ENCODE measurements at regions not wholly inside any gene's neighbourhood (a gene's known extent, or its start where the extent isn't known, plus 50 kb on each side); places are given as distances from the start of the nearest gene placed in this dataset.

DNA sequence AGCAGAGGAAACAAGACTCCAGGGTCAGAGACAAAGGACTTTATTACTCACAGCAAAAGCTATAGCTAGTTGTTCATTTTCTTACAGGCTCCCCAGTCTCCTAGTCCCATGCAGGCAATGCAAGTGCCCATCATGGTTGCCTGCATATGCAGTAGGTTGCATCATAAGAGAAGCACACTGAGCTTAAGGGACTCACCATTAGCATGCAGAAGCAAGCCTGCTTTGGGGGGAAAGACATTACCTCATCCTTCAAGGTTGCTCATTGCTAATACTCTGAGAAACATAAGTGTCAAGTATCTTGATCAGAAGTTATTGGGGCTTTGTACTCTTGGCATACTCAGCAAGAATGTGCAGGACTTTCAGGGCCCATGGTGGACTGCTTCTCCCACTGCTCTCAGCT, 114.6 kb upstream of the CCDC68 start:
- Histone ChIP-seq H3K4me3 (ENCODE audit: low read length) (no peak overlapping the region), H3K27me3 (ENCODE audit: insufficient read depth, low read length) (no peaks in the 10 kb centered on the region), H3K4me1 (ENCODE audit: insufficient read depth, low read length) (no peaks in the 10 kb centered on the region), H3K9ac (ENCODE audit: low read depth, low read length) (no peak overlapping the region), H3K27ac (ENCODE audit: low read depth, low read length) (no peak overlapping the region), H3K36me3 (ENCODE audit: insufficient read depth, low read length) (no peaks in the 10 kb centered on the region), H3K9me3 (ENCODE audit: insufficient read depth, low read depth, low read length) (no peaks in the 10 kb centered on the region)

DNA sequence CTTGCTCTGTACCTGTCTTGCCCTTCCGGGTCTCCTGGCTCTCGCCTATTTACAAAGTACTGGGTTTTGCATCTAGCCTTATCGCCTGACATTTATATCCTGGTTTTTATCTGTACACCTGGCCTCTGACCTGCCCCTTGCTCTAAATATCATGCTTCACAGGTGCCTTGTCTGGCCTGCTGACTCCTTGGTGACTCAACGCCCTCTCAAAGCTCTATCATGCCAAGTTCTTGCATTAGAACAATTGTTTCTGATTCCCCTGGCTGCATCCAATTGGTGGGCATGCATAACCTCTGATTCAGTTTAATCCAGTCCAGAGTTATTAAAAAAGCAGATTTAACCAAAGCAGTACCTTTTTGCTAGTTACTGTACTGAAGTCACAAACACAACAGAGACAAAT, 113.9 kb upstream of the CCDC68 start:
- no peak overlapping the region for H3K9ac ChIP-seq (ENCODE audit: low read depth, low read length)
- H3K4me1 ChIP-seq (ENCODE audit: insufficient read depth, low read length), result no peaks in the 10 kb centered on the region
- H3K27me3 ChIP-seq (ENCODE audit: insufficient read depth, low read length), result no peaks in the 10 kb centered on the region
- no peak overlapping the region for H3K27ac ChIP-seq (ENCODE audit: low read depth, low read length)
- no peak overlapping the region for H3K4me3 ChIP-seq (ENCODE audit: low read length)
- WGBS, result 94% methylated on average over 4 of the region's 4 CpGs
- H3K36me3 ChIP-seq (ENCODE audit: insufficient read depth, low read length), result no peaks in the 10 kb centered on the region
- no peaks in the 10 kb centered on the region for H3K9me3 ChIP-seq (ENCODE audit: insufficient read depth, low read depth, low read length)

DNA sequence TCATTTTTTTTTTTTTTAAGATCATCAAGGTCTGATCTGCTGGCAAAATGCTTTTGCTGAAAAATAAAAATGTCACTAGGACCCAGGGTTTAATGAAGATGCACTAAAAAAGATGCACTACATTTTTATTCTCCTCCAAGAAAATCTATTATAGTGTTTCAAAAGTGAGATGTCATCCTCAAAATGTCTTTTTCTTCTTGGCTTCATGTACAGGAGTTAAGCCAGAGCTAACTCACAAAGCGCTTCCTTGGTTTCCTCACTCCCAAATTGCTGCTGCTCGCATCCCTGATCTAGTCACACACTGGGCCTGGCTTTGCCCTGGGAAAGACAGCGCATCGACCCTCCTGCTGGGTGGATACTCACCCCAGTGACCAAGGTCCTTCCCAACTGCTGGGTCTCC, 113.4 kb upstream of the CCDC68 start:
- Histone ChIP-seq H3K9ac (ENCODE audit: low read depth, low read length) (no peak overlapping the region), H3K27ac (ENCODE audit: low read depth, low read length) (no peak overlapping the region), H3K4me3 (ENCODE audit: low read length) (no peak overlapping the region), H3K4me1 (ENCODE audit: insufficient read depth, low read length) (no peaks in the 10 kb centered on the region), H3K27me3 (ENCODE audit: insufficient read depth, low read length) (no peaks in the 10 kb centered on the region), H3K9me3 (ENCODE audit: insufficient read depth, low read depth, low read length) (no peaks in the 10 kb centered on the region), H3K36me3 (ENCODE audit: insufficient read depth, low read length) (no peaks in the 10 kb centered on the region)
- 89% methylated on average over 4 of the region's 4 CpGs for WGBS

DNA sequence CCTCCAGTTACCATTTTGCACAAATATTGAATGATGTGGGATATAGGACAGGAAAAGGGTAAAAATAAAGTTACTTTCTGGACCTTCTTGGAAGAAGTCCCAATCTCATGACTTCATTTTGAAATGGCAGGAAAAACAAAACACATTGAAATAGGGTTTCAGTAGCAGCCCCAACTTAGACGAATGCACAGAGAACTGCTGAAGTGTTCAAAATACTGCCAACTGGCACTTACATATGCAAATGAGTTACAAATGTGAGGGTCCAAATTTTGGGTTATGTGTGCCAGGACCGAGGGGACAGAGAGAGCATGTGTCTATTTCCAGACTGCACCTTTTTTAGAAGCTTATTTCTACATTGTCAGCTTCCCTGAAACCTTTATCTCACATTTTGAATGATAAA, 112.9 kb upstream of the CCDC68 start:
- Histone ChIP-seq H3K9ac (ENCODE audit: low read depth, low read length) (no peak overlapping the region), H3K36me3 (ENCODE audit: insufficient read depth, low read length) (no peaks in the 10 kb centered on the region), H3K9me3 (ENCODE audit: insufficient read depth, low read depth, low read length) (no peaks in the 10 kb centered on the region), H3K27me3 (ENCODE audit: insufficient read depth, low read length) (no peaks in the 10 kb centered on the region), H3K4me3 (ENCODE audit: low read length) (no peak overlapping the region), H3K27ac (ENCODE audit: low read depth, low read length) (no peak overlapping the region), H3K4me1 (ENCODE audit: insufficient read depth, low read length) (no peaks in the 10 kb centered on the region)
- WGBS, result 93% methylated on average over 2 of the region's 2 CpGs

DNA sequence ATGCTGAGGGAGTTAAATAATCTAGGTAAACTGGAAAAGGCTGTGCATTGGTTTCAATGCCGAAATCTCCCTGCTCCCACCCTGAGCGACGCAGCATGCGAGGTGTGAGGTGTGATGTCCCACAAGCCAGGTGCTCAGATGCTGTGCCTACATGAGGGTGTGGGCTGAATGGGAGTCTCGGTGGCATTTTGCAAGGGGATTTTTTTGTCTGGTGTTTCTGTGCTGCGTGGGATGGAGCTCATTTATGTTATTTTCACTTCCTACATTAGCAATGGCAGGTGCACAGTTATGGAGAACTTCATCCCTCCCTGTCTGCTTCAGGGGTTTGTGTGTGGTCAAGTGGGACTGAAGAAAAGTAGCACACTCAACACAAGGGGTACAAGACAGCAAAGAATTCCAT, 110.2 kb upstream of the CCDC68 start:
- Histone ChIP-seq H3K27me3 (ENCODE audit: insufficient read depth, low read length) (no peaks in the 10 kb centered on the region), H3K4me3 (ENCODE audit: low read length) (no peak overlapping the region), H3K36me3 (ENCODE audit: insufficient read depth, low read length) (no peaks in the 10 kb centered on the region), H3K9ac (ENCODE audit: low read depth, low read length) (no peak overlapping the region), H3K4me1 (ENCODE audit: insufficient read depth, low read length) (no peaks in the 10 kb centered on the region), H3K27ac (ENCODE audit: low read depth, low read length) (no peak overlapping the region), H3K9me3 (ENCODE audit: insufficient read depth, low read depth, low read length) (no peaks in the 10 kb centered on the region)
- WGBS, result 95% methylated on average over 5 of the region's 6 CpGs

DNA sequence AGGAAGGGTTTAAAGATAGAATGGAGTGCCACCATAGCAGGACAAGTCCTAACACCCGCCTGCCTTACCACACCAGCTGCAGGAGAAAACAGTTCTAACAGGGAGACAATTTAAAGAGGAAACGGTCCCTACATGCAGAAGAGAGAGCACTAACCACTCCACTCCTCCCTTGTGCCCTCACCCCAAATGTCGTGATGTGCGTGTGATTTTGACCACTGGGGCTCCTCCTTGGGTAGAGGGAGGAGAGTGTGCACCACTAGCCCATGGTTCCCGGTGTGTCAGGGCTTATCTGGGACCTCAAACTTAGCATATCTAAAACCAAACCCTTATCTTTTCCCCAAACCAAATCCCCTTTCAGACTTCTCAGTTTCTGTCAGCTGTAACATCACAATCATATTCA, 105.5 kb upstream of the CCDC68 start:
- no peak overlapping the region for H3K4me3 ChIP-seq (ENCODE audit: low read length)
- H3K4me1 ChIP-seq (ENCODE audit: insufficient read depth, low read length), result no peaks in the 10 kb centered on the region
- H3K9ac ChIP-seq (ENCODE audit: low read depth, low read length), result no peak overlapping the region
- H3K36me3 ChIP-seq (ENCODE audit: insufficient read depth, low read length), result no peaks in the 10 kb centered on the region
- H3K27ac ChIP-seq (ENCODE audit: low read depth, low read length), result no peak overlapping the region
- WGBS, result 91% methylated on average over 5 of the region's 5 CpGs
- no peaks in the 10 kb centered on the region for H3K27me3 ChIP-seq (ENCODE audit: insufficient read depth, low read length)
- H3K9me3 ChIP-seq (ENCODE audit: insufficient read depth, low read depth, low read length), result no peaks in the 10 kb centered on the region

DNA sequence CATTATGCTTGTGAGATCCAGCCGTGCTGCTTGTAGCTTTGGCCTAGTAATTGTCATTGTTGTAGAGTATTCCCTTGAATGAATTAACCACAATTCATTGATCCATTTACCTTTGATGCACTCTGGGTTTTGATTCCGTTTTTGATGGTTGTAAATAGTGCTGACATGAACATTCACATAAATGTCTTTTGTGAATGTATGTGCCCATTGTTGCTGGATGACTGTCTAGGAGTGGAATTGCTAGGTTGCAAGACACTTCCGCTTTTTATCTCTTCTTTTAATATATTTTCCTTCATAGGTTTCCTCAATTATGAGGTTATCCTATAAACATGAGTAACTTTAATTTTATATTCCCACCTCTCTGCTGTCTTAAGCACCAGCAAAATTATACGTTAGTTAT, 104.8 kb upstream of the CCDC68 start:
- H3K27ac ChIP-seq (ENCODE audit: low read depth, low read length), result no peak overlapping the region
- no peaks in the 10 kb centered on the region for H3K27me3 ChIP-seq (ENCODE audit: insufficient read depth, low read length)
- no peak overlapping the region for H3K9ac ChIP-seq (ENCODE audit: low read depth, low read length)
- H3K36me3 ChIP-seq (ENCODE audit: insufficient read depth, low read length), result no peaks in the 10 kb centered on the region
- 92% methylated on average over 3 of the region's 4 CpGs for WGBS
- H3K4me1 ChIP-seq (ENCODE audit: insufficient read depth, low read length), result no peaks in the 10 kb centered on the region
- H3K4me3 ChIP-seq (ENCODE audit: low read length), result no peak overlapping the region
- H3K9me3 ChIP-seq (ENCODE audit: insufficient read depth, low read depth, low read length), result no peaks in the 10 kb centered on the region

DNA sequence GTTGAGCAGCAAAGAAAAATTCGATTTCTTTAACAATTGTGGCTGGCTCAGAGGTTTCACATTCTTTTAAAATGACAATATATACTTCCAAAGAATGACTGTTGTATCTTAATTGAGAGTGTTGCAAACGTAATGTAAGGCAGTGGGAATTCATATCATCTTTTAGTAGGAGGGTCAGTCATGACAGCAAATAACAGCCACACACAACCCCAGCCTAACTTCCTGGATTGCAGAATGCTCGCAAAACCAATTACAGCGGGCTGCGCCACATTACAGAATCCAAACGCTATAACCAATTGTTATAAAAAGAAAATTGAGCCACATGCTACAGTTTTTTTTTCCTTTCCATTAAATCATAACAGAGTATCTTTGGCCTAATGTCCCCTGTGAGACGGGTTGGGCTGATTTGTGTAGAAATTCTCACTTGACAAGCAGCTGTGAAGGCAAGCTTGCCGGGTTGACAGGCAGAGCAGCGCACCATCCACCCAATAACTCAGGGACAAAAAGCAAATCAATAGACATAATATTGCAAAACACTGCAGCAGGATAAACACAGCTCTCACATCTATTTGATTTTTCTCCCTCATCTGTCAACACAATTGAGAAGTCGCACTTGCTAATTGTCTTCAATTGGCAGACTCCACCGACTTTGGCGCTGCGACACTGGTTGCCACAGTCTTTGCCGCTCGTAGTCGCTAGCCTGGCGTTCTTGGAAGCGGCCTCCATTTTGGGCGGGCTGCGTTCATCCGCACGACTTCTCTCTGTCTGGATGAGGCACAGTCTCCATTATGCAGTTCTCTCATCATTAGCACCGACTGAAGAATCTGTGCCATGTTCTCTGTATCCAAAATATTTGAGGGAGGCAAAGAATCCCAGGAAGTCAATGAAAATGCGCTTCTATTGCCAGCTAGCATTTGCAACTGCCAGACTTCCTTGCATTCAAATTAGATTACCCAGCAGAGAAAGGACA, 95.0 kb upstream of the CCDC68 start:
- Histone ChIP-seq H3K27me3 (ENCODE audit: insufficient read depth, low read length) (no peaks in the 10 kb centered on the region), H3K27ac (ENCODE audit: low read depth, low read length) (no peak overlapping the region), H3K36me3 (ENCODE audit: insufficient read depth, low read length) (no peaks in the 10 kb centered on the region), H3K9ac (ENCODE audit: low read depth, low read length) (no peak overlapping the region), H3K4me1 (ENCODE audit: insufficient read depth, low read length) (peaks cover 5% of the 10 kb centered on the region; the same call in 1 of the 2 replicates), H3K4me3 (ENCODE audit: low read length) (no peak overlapping the region), H3K9me3 (ENCODE audit: insufficient read depth, low read depth, low read length) (no peaks in the 10 kb centered on the region)
- 95% methylated on average over 23 of the region's 24 CpGs for WGBS

DNA sequence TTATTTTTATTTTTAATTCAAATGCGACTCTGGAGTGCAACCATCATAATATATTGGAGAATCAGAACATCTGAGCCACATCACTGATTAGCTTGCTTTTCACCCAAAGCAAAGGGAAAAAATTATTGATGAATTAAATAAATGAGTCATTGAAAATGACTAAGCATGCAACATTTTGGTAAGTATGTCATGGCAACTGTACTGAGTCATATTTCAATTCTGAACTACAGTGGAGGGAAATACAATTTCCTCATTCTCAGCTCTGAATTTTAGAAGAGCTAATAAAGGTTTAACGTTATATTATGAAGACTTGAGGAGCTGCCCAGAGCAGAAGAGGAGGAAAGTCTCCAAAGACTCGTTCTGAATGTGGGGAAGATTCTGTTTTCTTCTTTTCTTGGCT, 89.6 kb upstream of the CCDC68 start:
- H3K27me3 ChIP-seq (ENCODE audit: insufficient read depth, low read length), result no peaks in the 10 kb centered on the region
- no peak overlapping the region for H3K4me3 ChIP-seq (ENCODE audit: low read length)
- 95% methylated on average over 3 of the region's 3 CpGs for WGBS
- H3K9me3 ChIP-seq (ENCODE audit: insufficient read depth, low read depth, low read length), result no peaks in the 10 kb centered on the region
- no peak overlapping the region for H3K9ac ChIP-seq (ENCODE audit: low read depth, low read length)
- no peaks in the 10 kb centered on the region for H3K36me3 ChIP-seq (ENCODE audit: insufficient read depth, low read length)
- H3K4me1 ChIP-seq (ENCODE audit: insufficient read depth, low read length), result peaks cover 3% of the 10 kb centered on the region; the same call in 1 of the 2 replicates
- no peak overlapping the region for H3K27ac ChIP-seq (ENCODE audit: low read depth, low read length)

DNA sequence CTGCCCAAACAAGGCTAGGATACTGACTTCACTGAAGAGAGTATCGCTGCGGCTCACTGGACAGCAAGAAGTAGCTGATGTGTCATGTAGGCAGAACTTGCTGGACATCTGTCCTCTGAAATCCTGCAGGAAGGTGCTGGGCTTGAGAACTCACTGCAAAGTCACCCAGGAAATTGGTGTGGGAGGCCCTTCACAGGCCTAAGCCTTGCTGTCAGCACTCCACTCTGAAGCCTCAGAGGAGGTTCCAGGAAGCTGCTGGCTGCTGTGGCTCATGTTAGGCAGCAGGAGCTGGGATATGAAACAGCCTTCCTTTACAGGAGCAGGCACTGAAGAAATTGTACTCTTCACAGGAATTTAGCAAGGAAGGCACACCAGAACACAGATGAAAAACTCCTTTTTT, 88.3 kb upstream of the CCDC68 start:
- Histone ChIP-seq H3K27ac (ENCODE audit: low read depth, low read length) (no peak overlapping the region), H3K4me3 (ENCODE audit: low read length) (no peak overlapping the region), H3K36me3 (ENCODE audit: insufficient read depth, low read length) (no peaks in the 10 kb centered on the region), H3K9me3 (ENCODE audit: insufficient read depth, low read depth, low read length) (no peaks in the 10 kb centered on the region), H3K4me1 (ENCODE audit: insufficient read depth, low read length) (no peaks in the 10 kb centered on the region; the same call in 1 of the 2 replicates), H3K9ac (ENCODE audit: low read depth, low read length) (no peak overlapping the region), H3K27me3 (ENCODE audit: insufficient read depth, low read length) (no peaks in the 10 kb centered on the region)
- over 99% methylated on average over 2 of the region's 2 CpGs for WGBS

DNA sequence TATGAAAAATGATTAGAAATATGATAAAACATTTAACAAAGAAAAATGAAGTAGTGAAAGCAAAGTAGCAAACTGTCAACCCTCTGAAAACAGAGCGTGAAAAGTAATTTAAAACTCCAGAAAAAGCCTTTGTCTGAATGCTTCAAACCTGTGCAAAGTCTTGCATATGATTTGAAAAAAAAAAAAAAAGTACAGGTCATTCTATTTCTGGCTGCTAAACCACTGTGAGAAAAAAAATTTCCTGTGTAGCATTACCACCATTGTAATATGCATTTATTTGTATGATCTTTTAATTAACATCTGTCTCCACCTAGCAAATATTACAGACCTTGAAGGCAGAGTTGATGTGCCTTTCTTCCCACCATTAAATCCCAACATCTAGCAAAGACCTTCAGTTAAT, 82.1 kb upstream of the CCDC68 start:
- H3K27me3 ChIP-seq (ENCODE audit: insufficient read depth, low read length), result no peaks in the 10 kb centered on the region
- no peaks in the 10 kb centered on the region for H3K9me3 ChIP-seq (ENCODE audit: insufficient read depth, low read depth, low read length)
- WGBS, result 94% methylated on average over 1 of the region's 1 CpG

More for the DNA sequence above, 82.1 kb upstream of the CCDC68 start:
- no peak overlapping the region for H3K27ac ChIP-seq (ENCODE audit: low read depth, low read length)
- H3K9ac ChIP-seq (ENCODE audit: low read depth, low read length), result no peak overlapping the region
- H3K4me1 ChIP-seq (ENCODE audit: insufficient read depth, low read length), result peaks cover 3% of the 10 kb centered on the region; the same call in 1 of the 2 replicates
- no peak overlapping the region for H3K4me3 ChIP-seq (ENCODE audit: low read length)
- H3K36me3 ChIP-seq (ENCODE audit: insufficient read depth, low read length), result no peaks in the 10 kb centered on the region
